Endodermal cell (in vitro differentiated cells): ENCODE measurements at regions not wholly inside any gene's neighbourhood (a gene's known extent, or its start where the extent isn't known, plus 50 kb on each side); places are given as distances from the start of the nearest gene placed in this dataset.

Experiments
- DNase-seq: peaks from one replicate; pipeline ENCODE4 v3.0.0-alpha.2; 2017
- H3K27ac ChIP-seq: 2 replicates; pipeline ENCODE4 v1.5.1; 2013; ENCODE audit warnings: mild to moderate bottlenecking, low read depth, low read length, moderate library complexity
- H3K27me3 ChIP-seq: 2 replicates; pipeline ENCODE4 v1.6.1; 2013; ENCODE audit warnings: mild to moderate bottlenecking, low read length, moderate library complexity; ENCODE audit not compliant: insufficient read depth, control insufficient read depth, poor library complexity, severe bottlenecking
- H3K36me3 ChIP-seq: 2 replicates; pipeline ENCODE4 v1.7.0; 2013; ENCODE audit warnings: mild to moderate bottlenecking, low read length, moderate library complexity; ENCODE audit not compliant: control insufficient read depth, insufficient read depth
- H3K4me1 ChIP-seq: one replicate; pipeline ENCODE4 v1.7.0; 2013; ENCODE audit warnings: low read length; ENCODE audit not compliant: control insufficient read depth, insufficient read depth
- H3K4me3 ChIP-seq: 2 replicates; pipeline ENCODE4 v1.5.1; 2013; ENCODE audit warnings: mild to moderate bottlenecking, low read length, moderate library complexity
- H3K9ac ChIP-seq: 2 replicates; pipeline ENCODE4 v1.6.1; 2013; ENCODE audit warnings: mild to moderate bottlenecking, low read length, moderate library complexity; ENCODE audit not compliant: poor library complexity, severe bottlenecking; ENCODE audit errors: extremely low read depth
- H3K9me3 ChIP-seq: 2 replicates; pipeline ENCODE4 v1.6.1; 2013; ENCODE audit warnings: mild to moderate bottlenecking, low read length, moderate library complexity; ENCODE audit not compliant: control insufficient read depth
- H3K27ac Mint-ChIP-seq: 2 replicates; pipeline ENCODE4 v1.8.0; 2020; ENCODE audit warnings: mixed read lengths
- H3K27me3 Mint-ChIP-seq: 2 replicates; pipeline ENCODE4 v1.8.0; 2021; ENCODE audit warnings: mild to moderate bottlenecking, mixed read lengths; ENCODE audit not compliant: insufficient read depth
- H3K36me3 Mint-ChIP-seq: 2 replicates; pipeline ENCODE4 v1.8.0; 2020; ENCODE audit warnings: low read depth, mixed read lengths
- H3K4me1 Mint-ChIP-seq: 2 replicates; pipeline ENCODE4 v1.8.0; 2020; ENCODE audit warnings: mixed read lengths
- H3K4me3 Mint-ChIP-seq: 2 replicates; pipeline ENCODE4 v1.8.0; 2020; ENCODE audit warnings: mild to moderate bottlenecking, moderate library complexity, mixed read lengths
- H3K9me3 Mint-ChIP-seq: 2 replicates; pipeline ENCODE4 v1.8.0; 2020; ENCODE audit warnings: mild to moderate bottlenecking, mixed read lengths
- CTCF ChIP-seq: fragments of 200-600 bp; sonication (generic); conservative IDR thresholded peaks from 2 replicates; pipeline ENCODE4 v1.5.0; 2021; ENCODE audit warnings: antibody characterized with exemption, mild to moderate bottlenecking
- WGBS, 2 experiments: methylation state at CpG; one replicate each; pipeline versions ENCODE4 v1.1.5 to v1.1.7; 2013; ENCODE audit warnings: missing lambda C conversion rate in 2 of 2, mixed read lengths in 1 of 2; ENCODE audit not compliant: insufficient coverage in 1 of 2, insufficient read length in 1 of 2; 5-methylcytosine and 5-hydroxymethylcytosine counted together

DNA sequence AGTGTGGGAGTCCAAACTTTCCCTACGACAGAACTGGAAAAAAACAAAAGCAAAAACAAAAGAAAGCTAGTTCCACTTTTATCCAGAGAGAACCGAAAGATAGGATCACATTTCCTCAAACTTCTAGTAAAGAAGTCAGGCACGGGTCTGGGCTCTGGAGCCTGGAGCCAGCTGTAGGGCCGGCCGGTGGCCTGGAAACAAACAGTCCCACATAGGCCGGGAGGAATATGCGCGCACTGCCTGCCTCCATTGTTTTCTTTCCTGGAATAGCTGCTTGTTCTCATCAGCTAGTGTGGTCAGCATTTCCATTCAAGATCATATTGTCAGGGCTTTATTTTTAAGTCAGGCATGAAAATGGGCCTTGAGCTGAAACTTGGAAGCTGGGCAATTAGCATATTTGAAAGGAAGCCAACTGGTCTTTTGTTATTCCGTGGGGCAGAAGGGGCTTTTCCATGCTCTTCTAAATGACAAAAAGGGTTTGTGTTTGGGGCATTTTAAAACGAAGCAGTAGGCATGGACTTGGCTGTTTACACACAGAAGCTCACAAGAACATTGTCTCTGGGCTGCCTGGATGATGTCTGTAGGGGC lies 58.7 kb upstream of the RFX8 start:
- Mint-ChIP-seq H3K27me3 (no peaks in the 10 kb centered on the region), H3K9me3 (no peaks in the 10 kb centered on the region), H3K4me1 (peaks cover 4% of the 10 kb centered on the region), H3K36me3 (no peaks in the 10 kb centered on the region), H3K27ac (peak overlapping the region; percentile 68), H3K4me3 (no peak overlapping the region)
- Histone ChIP-seq H3K4me3 (no peak overlapping the region), H3K9ac (no peak overlapping the region), H3K36me3 (no peaks in the 10 kb centered on the region), H3K27me3 (no peaks in the 10 kb centered on the region), H3K4me1 (no peaks in the 10 kb centered on the region), H3K9me3 (no peaks in the 10 kb centered on the region), H3K27ac (peak overlapping the region; percentile 73)
- TF ChIP-seq CTCF = no peak
- WGBS, 2 experiments = 65% methylated on average over 8 to 10 of the region's 10 CpGs
- DNase-seq = peak; percentile 55

GRCh38 chr2:101528501-101528900 lies 53.6 kb upstream of the RFX8 start:
- WGBS, 2 experiments = 91 to 93% methylated on average over 3 to 4 of the region's 4 CpGs
- no peak overlapping the region for H3K4me3 Mint-ChIP-seq
- no peak overlapping the region for H3K27ac ChIP-seq

DNA sequence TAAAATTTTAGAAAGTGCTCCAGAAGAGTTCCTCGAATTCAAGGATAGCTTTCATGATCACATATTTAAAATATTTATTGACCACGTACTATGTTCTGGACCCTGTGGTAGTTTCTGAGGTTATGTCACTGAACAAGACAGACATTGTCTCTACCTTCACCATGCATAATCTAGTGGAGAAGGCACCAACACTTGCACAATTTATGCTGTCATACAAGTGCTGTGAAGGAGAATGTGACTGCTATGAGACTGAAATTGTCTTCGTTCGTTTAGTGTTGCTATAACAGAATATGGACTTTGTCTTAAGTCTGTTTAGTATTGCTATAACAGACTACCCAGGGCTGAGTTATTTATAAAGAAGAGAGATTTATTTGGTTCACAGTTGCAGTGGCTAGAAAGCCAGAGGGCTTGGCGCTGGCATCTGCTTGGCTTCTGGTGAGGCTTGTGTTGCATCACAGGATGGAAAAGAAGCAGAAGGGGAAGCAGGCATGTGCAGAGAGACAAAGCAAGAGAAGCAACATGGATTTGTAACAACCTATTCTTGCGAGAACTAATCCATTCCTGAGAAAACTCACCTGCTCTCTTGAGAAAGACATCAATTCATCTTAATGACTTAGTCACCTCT lies 50.0 kb upstream of the RFX8 start:
- no peaks in the 10 kb centered on the region for H3K27me3 ChIP-seq
- no peak for TF ChIP-seq CTCF
- H3K27ac ChIP-seq = no peak overlapping the region
- Mint-ChIP-seq H3K9me3 (no peaks in the 10 kb centered on the region), H3K27me3 (peaks cover 3% of the 10 kb centered on the region), H3K36me3 (no peaks in the 10 kb centered on the region), H3K4me3 (no peak overlapping the region), H3K4me1 (no peaks in the 10 kb centered on the region), H3K27ac (no peak overlapping the region)
- no peaks in the 10 kb centered on the region for H3K36me3 ChIP-seq
- no peaks in the 10 kb centered on the region for H3K9me3 ChIP-seq
- DNase-seq = no peak
- H3K4me1 ChIP-seq = no peaks in the 10 kb centered on the region
- WGBS, 2 experiments = 87 to 92% methylated on average over 3 to 6 of the region's 6 CpGs
- no peak overlapping the region for H3K4me3 ChIP-seq
- H3K9ac ChIP-seq = no peak overlapping the region

More at GRCh38 chr2:101528501-101528900, 53.6 kb upstream of the RFX8 start:
- no peak overlapping the region for H3K9ac ChIP-seq
- H3K4me1 ChIP-seq = no peaks in the 10 kb centered on the region
- Mint-ChIP-seq H3K4me1 (no peaks in the 10 kb centered on the region), H3K27me3 (peaks cover 3% of the 10 kb centered on the region), H3K36me3 (no peaks in the 10 kb centered on the region), H3K27ac (no peak overlapping the region), H3K9me3 (no peaks in the 10 kb centered on the region)
- no peaks in the 10 kb centered on the region for H3K36me3 ChIP-seq
- TF ChIP-seq CTCF = no peak
- no peak overlapping the region for H3K4me3 ChIP-seq
- no peak for DNase-seq
- H3K27me3 ChIP-seq = no peaks in the 10 kb centered on the region
- H3K9me3 ChIP-seq = no peaks in the 10 kb centered on the region
